ENCODE measurements at regions not wholly inside any gene's neighbourhood (a gene's known extent, or its start where the extent isn't known, plus 50 kb on each side); places are given as distances from the start of the nearest gene placed in this dataset.
"Not testable (repeated sequence)": the region's sequence is repeated elsewhere in the genome, so short reads cannot be mapped to it uniquely, and the experiment has no call there.

DNA sequence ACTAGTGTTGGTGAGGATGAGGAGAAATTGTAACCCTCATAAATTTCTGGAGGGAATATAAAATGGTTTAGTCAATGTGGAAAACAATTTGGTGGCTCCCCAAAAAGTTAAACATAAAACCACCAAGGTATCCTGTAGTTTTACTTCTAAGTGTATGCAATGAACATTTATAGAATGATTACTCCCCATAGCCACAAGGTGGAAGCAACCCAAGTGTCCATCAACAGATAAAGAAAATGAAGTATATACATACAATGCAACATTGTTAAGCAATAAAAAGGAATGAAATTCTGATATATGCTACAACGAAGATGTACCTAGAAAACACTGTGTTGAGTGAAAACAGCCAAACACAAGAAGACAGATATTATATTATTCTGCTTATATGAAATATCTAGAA lies 569.1 kb upstream of the GRID2 start:
- no peaks in the 10 kb centered on the region for H3K4me1 Mint-ChIP-seq
- no peaks in the 10 kb centered on the region for H3K4me1 ChIP-seq (ENCODE audit: control insufficient read depth, insufficient read depth, low read length)
- H3K36me3 Mint-ChIP-seq: peaks cover 6% of the 10 kb centered on the region
- H3K4me3 ChIP-seq (ENCODE audit: low read length): no peak overlapping the region
- no peaks in the 10 kb centered on the region for H3K27me3 ChIP-seq (ENCODE audit: control insufficient read depth, insufficient read depth, low read length)
- H3K36me3 ChIP-seq (ENCODE audit: control insufficient read depth, insufficient read depth, low read length): no peaks in the 10 kb centered on the region
- no peaks in the 10 kb centered on the region for H3K27me3 Mint-ChIP-seq (ENCODE audit: low read depth in 2 of 2)
- no peak overlapping the region for H3K27ac ChIP-seq (ENCODE audit: low read length)
- WGBS (ENCODE audit: insufficient coverage): no CpG with 5 or more reads among the region's 1 CpG
- ATAC-seq: no peak
- DNase-seq: no peak
- H3K27ac Mint-ChIP-seq: no peak overlapping the region
- H3K9me3 Mint-ChIP-seq: peaks cover 6 to 15% of the 10 kb centered on the region in 2 donors
- TF ChIP-seq, protein P1, sequence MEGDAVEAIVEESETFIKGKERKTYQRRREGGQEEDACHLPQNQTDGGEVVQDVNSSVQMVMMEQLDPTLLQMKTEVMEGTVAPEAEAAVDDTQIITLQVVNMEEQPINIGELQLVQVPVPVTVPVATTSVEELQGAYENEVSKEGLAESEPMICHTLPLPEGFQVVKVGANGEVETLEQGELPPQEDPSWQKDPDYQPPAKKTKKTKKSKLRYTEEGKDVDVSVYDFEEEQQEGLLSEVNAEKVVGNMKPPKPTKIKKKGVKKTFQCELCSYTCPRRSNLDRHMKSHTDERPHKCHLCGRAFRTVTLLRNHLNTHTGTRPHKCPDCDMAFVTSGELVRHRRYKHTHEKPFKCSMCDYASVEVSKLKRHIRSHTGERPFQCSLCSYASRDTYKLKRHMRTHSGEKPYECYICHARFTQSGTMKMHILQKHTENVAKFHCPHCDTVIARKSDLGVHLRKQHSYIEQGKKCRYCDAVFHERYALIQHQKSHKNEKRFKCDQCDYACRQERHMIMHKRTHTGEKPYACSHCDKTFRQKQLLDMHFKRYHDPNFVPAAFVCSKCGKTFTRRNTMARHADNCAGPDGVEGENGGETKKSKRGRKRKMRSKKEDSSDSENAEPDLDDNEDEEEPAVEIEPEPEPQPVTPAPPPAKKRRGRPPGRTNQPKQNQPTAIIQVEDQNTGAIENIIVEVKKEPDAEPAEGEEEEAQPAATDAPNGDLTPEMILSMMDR (IDR thresholded peaks at IDR 0.05): no peak
- H3K4me3 Mint-ChIP-seq: no peak overlapping the region
- intact Hi-C loops (cut with micrococcal nuclease): no loop called here
- H3K9me3 ChIP-seq (ENCODE audit: control insufficient read depth, insufficient read depth, low read length): no peaks in the 10 kb centered on the region

DNA sequence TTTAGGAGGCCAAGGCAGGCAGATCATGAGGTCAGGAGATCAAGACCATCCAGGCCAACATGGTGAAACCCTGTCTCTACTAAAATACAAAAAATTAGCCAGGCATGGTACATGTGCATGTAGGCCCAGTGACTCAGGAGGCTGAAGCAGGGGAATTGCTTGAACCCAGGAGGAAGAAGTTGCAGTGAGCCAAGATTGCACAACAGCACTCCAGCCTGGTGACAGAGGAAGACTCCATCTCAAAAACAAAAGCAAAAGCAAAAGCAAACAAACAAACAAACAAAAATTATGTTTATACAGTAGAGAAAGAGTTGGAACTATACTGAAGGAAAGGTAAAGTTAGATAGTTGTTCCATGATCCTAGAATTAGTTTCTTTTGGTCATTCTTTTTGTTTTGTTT lies 564.9 kb upstream of the GRID2 start:
- H3K27me3 Mint-ChIP-seq (ENCODE audit: low read depth in 2 of 2); H3K36me3 ChIP-seq (ENCODE audit: control insufficient read depth, insufficient read depth, low read length); ATAC-seq; H3K27ac ChIP-seq (ENCODE audit: low read length); H3K4me1 ChIP-seq (ENCODE audit: control insufficient read depth, insufficient read depth, low read length); intact Hi-C loops (cut with micrococcal nuclease); H3K9me3 ChIP-seq (ENCODE audit: control insufficient read depth, insufficient read depth, low read length); H3K4me3 ChIP-seq (ENCODE audit: low read length); H3K27me3 ChIP-seq (ENCODE audit: control insufficient read depth, insufficient read depth, low read length); DNase-seq; H3K27ac Mint-ChIP-seq; H3K4me3 Mint-ChIP-seq; H3K4me1 Mint-ChIP-seq: not testable (repeated sequence)
- H3K36me3 Mint-ChIP-seq: peaks cover 14% of the 10 kb centered on the region
- H3K9me3 Mint-ChIP-seq: peaks cover 7 to 11% of the 10 kb centered on the region in 2 donors

DNA sequence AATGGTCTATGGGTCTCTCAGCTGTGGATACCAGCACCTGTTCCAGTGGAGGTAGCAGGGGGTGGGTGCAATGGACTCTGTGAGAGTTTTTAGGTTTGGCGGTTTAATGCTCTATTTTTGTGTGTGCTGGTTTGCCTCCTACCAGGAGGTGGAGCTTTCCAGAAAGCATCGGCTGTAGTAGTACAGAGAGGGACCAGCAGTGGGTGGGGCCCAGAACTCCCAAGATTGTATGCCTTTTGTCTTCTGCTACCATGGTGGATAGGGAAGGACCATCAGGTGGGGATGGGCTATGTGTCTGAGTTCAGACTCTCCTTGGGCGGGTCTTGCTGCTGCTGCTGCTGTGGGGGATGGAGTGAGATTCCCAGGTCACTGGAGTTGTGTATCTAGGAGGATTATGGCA lies 557.2 kb upstream of the GRID2 start:
- no peak for ATAC-seq
- TF ChIP-seq, protein P1 (IDR thresholded peaks at IDR 0.05): no peak
- intact Hi-C loops (cut with micrococcal nuclease): no loop called here
- peaks cover 17 to 22% of the 10 kb centered on the region in 2 donors for H3K9me3 Mint-ChIP-seq
- H3K27ac Mint-ChIP-seq: no peak overlapping the region
- 63% methylated on average over 3 of the region's 3 CpGs for WGBS (ENCODE audit: insufficient coverage)
- H3K4me3 Mint-ChIP-seq: no peak overlapping the region
- Histone ChIP-seq H3K27ac (ENCODE audit: low read length) (no peak overlapping the region), H3K9me3 (ENCODE audit: control insufficient read depth, insufficient read depth, low read length) (peaks cover 8% of the 10 kb centered on the region), H3K36me3 (ENCODE audit: control insufficient read depth, insufficient read depth, low read length) (no peaks in the 10 kb centered on the region), H3K4me1 (ENCODE audit: control insufficient read depth, insufficient read depth, low read length) (no peaks in the 10 kb centered on the region), H3K27me3 (ENCODE audit: control insufficient read depth, insufficient read depth, low read length) (no peaks in the 10 kb centered on the region), H3K4me3 (ENCODE audit: low read length) (no peak overlapping the region)
- H3K4me1 Mint-ChIP-seq: no peaks in the 10 kb centered on the region
- no peak for DNase-seq
- H3K36me3 Mint-ChIP-seq: peaks cover 8% of the 10 kb centered on the region
- H3K27me3 Mint-ChIP-seq (ENCODE audit: low read depth in 2 of 2): no peaks in the 10 kb centered on the region

DNA sequence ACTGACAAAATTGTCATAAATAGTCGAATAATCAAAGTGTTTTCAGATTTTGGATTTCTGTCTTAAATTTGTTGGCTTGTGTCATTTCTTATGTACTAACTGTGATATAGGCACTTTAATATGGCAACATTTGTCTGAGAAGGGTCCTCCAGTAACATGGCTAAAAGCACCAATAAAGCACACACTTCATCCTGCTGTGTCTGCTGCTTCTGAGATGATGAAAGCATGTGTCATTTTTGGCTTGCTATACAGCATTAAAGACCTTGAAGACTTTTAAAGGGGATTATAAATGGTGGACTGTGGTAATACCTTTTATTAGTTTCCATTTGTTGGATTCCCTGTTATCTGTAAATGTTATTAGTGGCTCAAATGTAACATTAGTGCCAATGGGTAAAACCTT lies 551.8 kb upstream of the GRID2 start:
- Histone ChIP-seq H3K9me3 (ENCODE audit: control insufficient read depth, insufficient read depth, low read length) (peaks cover 5% of the 10 kb centered on the region), H3K27ac (ENCODE audit: low read length) (no peak overlapping the region), H3K4me1 (ENCODE audit: control insufficient read depth, insufficient read depth, low read length) (no peaks in the 10 kb centered on the region), H3K27me3 (ENCODE audit: control insufficient read depth, insufficient read depth, low read length) (no peaks in the 10 kb centered on the region), H3K36me3 (ENCODE audit: control insufficient read depth, insufficient read depth, low read length) (no peaks in the 10 kb centered on the region), H3K4me3 (ENCODE audit: low read length) (no peak overlapping the region)
- Mint-ChIP-seq H3K9me3 (peaks cover 5 to 8% of the 10 kb centered on the region in 2 donors), H3K27ac (no peak overlapping the region), H3K4me3 (no peak overlapping the region), H3K27me3 (ENCODE audit: low read depth in 2 of 2) (no peaks in the 10 kb centered on the region), H3K4me1 (no peaks in the 10 kb centered on the region), H3K36me3 (no peaks in the 10 kb centered on the region)
- no CpG with 5 or more reads among the region's 1 CpG for WGBS (ENCODE audit: insufficient coverage)
- ATAC-seq (no peak), DNase-seq (no peak)
- intact Hi-C loops (cut with micrococcal nuclease): no loop called here
- TF ChIP-seq, protein P1 (IDR thresholded peaks at IDR 0.05): no peak

Measured in natural killer cell (primary cell).